GM12878 (cell line): ENCODE measurements at regions not wholly inside any gene's neighbourhood (a gene's known extent, or its start where the extent isn't known, plus 50 kb on each side); places are given as distances from the start of the nearest gene placed in this dataset.

Source experiments
- BACH1 ChIP-seq: fragments of 450-650 bp; IDR thresholded peaks from 2 replicates; pipeline ENCODE4 v1.6.1; 2017; ENCODE audit warnings: mild to moderate bottlenecking, borderline replicate concordance
- BCL11A ChIP-seq: IDR thresholded peaks from 2 replicates; pipeline ENCODE4 v1.6.1; 2011; ENCODE audit warnings: low read depth, low read length
- BHLHE40 ChIP-seq, 2 experiments: fragments of 450-650 bp in 1 of 2; IDR thresholded peaks; 2 replicates each; pipeline ENCODE4 v1.6.1; 2011 to 2017; ENCODE audit warnings: low read depth in 2 of 2, borderline replicate concordance in 1 of 2, improper control_type of control experiment in 1 of 2, low read length in 1 of 2, mild to moderate bottlenecking in 1 of 2
- BMI1 ChIP-seq: fragments of 450-650 bp; IDR thresholded peaks from 2 replicates; pipeline ENCODE4 v1.6.1; 2016; ENCODE audit warnings: mild to moderate bottlenecking, moderate library complexity, borderline replicate concordance
- DPF2 ChIP-seq: fragments of 450-650 bp; IDR thresholded peaks from 2 replicates; pipeline ENCODE4 v1.6.1; 2017; ENCODE audit warnings: mild to moderate bottlenecking
- E2F4 ChIP-seq: IDR thresholded peaks from 2 replicates; pipeline ENCODE4 v1.6.1; 2012; ENCODE audit warnings: low read depth, low read length, improper control_type of control experiment
- EED ChIP-seq: sonication (generic); IDR thresholded peaks from 2 replicates; pipeline ENCODE4 v1.6.1; 2016; ENCODE audit warnings: antibody characterized with exemption, low read depth
- EP300 ChIP-seq, 2 experiments: fragments of 150-350 bp in 1 of 2; IDR thresholded peaks; 2 replicates each; pipeline ENCODE4 v1.6.1; 2011 to 2012; ENCODE audit warnings: low read depth in 2 of 2, low read length in 2 of 2, borderline replicate concordance in 1 of 2, improper control_type of control experiment in 1 of 2, inconsistent platforms in 1 of 2; ENCODE audit not compliant: control insufficient read depth in 1 of 2
- FOXM1 ChIP-seq: IDR thresholded peaks from 2 replicates; pipeline ENCODE4 v1.6.1; 2012; ENCODE audit warnings: low read depth, mild to moderate bottlenecking, inconsistent platforms, low read length, moderate library complexity
- IKZF1 ChIP-seq: fragments of 450-650 bp; conservative IDR thresholded peaks from 2 replicates; pipeline ENCODE4 v1.6.1; 2017; ENCODE audit warnings: antibody characterized with exemption, mild to moderate bottlenecking
- IKZF2 ChIP-seq, 2 experiments: fragments of 450-650 bp; IDR thresholded peaks; 2 replicates each; pipeline ENCODE4 v1.6.1; 2017; ENCODE audit warnings: mild to moderate bottlenecking in 2 of 2, moderate library complexity in 2 of 2
- JUNB ChIP-seq: IDR thresholded peaks from 2 replicates; pipeline ENCODE4 v1.6.1; 2016; ENCODE audit warnings: antibody characterized with exemption, mild to moderate bottlenecking
- MEF2B ChIP-seq: fragments of 450-650 bp; IDR thresholded peaks from 2 replicates; pipeline ENCODE4 v1.6.1; 2018; ENCODE audit warnings: mild to moderate bottlenecking, moderate library complexity; ENCODE audit not compliant: partially characterized antibody, poor library complexity, severe bottlenecking
- MTA2 ChIP-seq: fragments of 450-650 bp; IDR thresholded peaks from 2 replicates; pipeline ENCODE4 v1.6.1; 2016; ENCODE audit warnings: low read depth, mild to moderate bottlenecking, moderate library complexity
- MXI1 ChIP-seq: fragments of 150-350 bp; IDR thresholded peaks from 2 replicates; pipeline ENCODE4 v1.6.1; 2011; ENCODE audit warnings: low read depth, mild to moderate bottlenecking, inconsistent platforms, low read length, improper control_type of control experiment
- RELB ChIP-seq: fragments of 450-650 bp; IDR thresholded peaks from 2 replicates; pipeline ENCODE4 v1.6.1; 2017; ENCODE audit warnings: low read depth, mild to moderate bottlenecking, moderate library complexity
- SKIL ChIP-seq: fragments of 450-650 bp; IDR thresholded peaks from 2 replicates; pipeline ENCODE4 v1.6.1; 2017; ENCODE audit warnings: mild to moderate bottlenecking, low read depth, inconsistent platforms; ENCODE audit not compliant: poor library complexity, severe bottlenecking
- SMAD1 ChIP-seq: fragments of 450-650 bp; IDR thresholded peaks from 2 replicates; pipeline ENCODE4 v1.6.1; 2018; ENCODE audit warnings: mild to moderate bottlenecking, low read depth; ENCODE audit not compliant: partially characterized antibody
- SPI1 ChIP-seq: IDR thresholded peaks from 2 replicates; pipeline ENCODE4 v1.6.1; 2011; ENCODE audit warnings: low read depth, mild to moderate bottlenecking, low read length, moderate library complexity, borderline replicate concordance; ENCODE audit not compliant: insufficient read depth
- ZSCAN29 ChIP-seq: fragments of 450-650 bp; IDR thresholded peaks from 2 replicates; pipeline ENCODE4 v1.6.1; 2017; ENCODE audit warnings: mild to moderate bottlenecking, moderate library complexity

- TF ChIP-seq MXI1 (no peak), DPF2 (peak; percentile 96), ZSCAN29 (no peak), BMI1 (peak; percentile 76), BACH1 (peak; percentile 63; the same call in 1 of the 2 replicates), MTA2 (peak; percentile 99), JUNB (0 out of 2 replicates have a peak, but pooled peaks have one; percentile 35), FOXM1 (0 out of 2 replicates have a peak, but pooled peaks have one; percentile 22), RELB (peak; percentile 48; the same call in 1 of the 2 replicates), IKZF2 (IDR thresholded peaks at IDR 0.05) (peak; percentile 77 to 84; a peak in 3 of 4 replicates), SMAD1 (peak; percentile 62), BCL11A (peak; percentile 91), SPI1 (peak; percentile 94), BHLHE40 (IDR thresholded peaks at IDR 0.05; ENCODE audit: borderline replicate concordance in 1 of 2, low read depth in 2 of 2, low read length in 1 of 2) (peak in 1 of 2 experiments; percentile 14; a peak in 1 of 4 replicates), EED (0 out of 2 replicates have a peak, but pooled peaks have one; percentile 16), IKZF1 (peak; percentile 60; the same call in 1 of the 2 replicates), E2F4 (no peak), SKIL (peak; percentile 65), EP300 (IDR thresholded peaks at IDR 0.05; ENCODE audit: borderline replicate concordance in 1 of 2, control insufficient read depth in 1 of 2, low read depth in 2 of 2, low read length in 2 of 2) (peak; percentile 26 to 80; a peak in 1 of 4 replicates), MEF2B (no peak)
Measured at GRCh38 chr6:113381959-113382358, 475.2 kb upstream of the MARCKS start (continued).
